ENCODE measurements at regions not wholly inside any gene's neighbourhood (a gene's known extent, or its start where the extent isn't known, plus 50 kb on each side); places are given as distances from the start of the nearest gene placed in this dataset.

GRCh38 chr17:63333869-63334268 is 112.2 kb downstream of the CYB561 start:
- TF ChIP-seq CTCF (IDR thresholded peaks at IDR 0.05) (no peak), POLR2A (IDR thresholded peaks at IDR 0.05) (no peak), POLR2AphosphoS5 (IDR thresholded peaks at IDR 0.05) (no peak)
